ENCODE measurements at regions not wholly inside any gene's neighbourhood (a gene's known extent, or its start where the extent isn't known, plus 50 kb on each side); places are given as distances from the start of the nearest gene placed in this dataset.

DNA sequence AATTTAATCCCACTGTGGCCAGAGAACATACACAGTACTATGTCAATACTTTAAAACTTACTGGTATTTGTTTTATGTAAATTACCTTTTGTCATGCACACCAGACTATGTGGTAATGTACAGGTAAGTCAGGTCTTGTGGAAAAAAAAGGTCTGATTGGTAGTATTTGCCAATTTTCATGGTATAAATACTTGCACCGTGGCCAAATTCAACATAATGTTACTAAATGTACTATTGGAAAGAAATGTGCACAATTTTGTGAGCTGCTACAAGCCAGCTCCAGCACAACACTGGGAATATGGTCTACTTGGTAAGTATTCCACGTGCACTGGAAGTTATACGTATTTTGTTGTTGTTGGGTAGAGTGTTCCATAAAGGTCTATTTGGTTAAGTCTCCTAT is 392.5 kb downstream of the RPS24 start:
- H3K9me3 ChIP-seq (ENCODE audit: severe bottlenecking) = no peaks in the 10 kb centered on the region
- H3K27me3 ChIP-seq (ENCODE audit: insufficient read depth, poor library complexity, severe bottlenecking) = peaks cover 14% of the 10 kb centered on the region
- ATAC-seq (ENCODE audit: low read depth) = no peak
- H3K36me3 ChIP-seq (ENCODE audit: low read depth) = no peaks in the 10 kb centered on the region
- H3K27ac ChIP-seq (ENCODE audit: poor library complexity, severe bottlenecking) = no peak overlapping the region
- H3K4me1 ChIP-seq (ENCODE audit: insufficient read depth, poor library complexity, severe bottlenecking) = no peaks in the 10 kb centered on the region
- TF ChIP-seq, protein P1, sequence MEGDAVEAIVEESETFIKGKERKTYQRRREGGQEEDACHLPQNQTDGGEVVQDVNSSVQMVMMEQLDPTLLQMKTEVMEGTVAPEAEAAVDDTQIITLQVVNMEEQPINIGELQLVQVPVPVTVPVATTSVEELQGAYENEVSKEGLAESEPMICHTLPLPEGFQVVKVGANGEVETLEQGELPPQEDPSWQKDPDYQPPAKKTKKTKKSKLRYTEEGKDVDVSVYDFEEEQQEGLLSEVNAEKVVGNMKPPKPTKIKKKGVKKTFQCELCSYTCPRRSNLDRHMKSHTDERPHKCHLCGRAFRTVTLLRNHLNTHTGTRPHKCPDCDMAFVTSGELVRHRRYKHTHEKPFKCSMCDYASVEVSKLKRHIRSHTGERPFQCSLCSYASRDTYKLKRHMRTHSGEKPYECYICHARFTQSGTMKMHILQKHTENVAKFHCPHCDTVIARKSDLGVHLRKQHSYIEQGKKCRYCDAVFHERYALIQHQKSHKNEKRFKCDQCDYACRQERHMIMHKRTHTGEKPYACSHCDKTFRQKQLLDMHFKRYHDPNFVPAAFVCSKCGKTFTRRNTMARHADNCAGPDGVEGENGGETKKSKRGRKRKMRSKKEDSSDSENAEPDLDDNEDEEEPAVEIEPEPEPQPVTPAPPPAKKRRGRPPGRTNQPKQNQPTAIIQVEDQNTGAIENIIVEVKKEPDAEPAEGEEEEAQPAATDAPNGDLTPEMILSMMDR (IDR thresholded peaks at IDR 0.05; ENCODE audit: poor library complexity, severe bottlenecking) = no peak
- no peak overlapping the region for H3K4me3 ChIP-seq (ENCODE audit: severe bottlenecking)
- no peak for DNase-seq (ENCODE audit: low spot score)

DNA sequence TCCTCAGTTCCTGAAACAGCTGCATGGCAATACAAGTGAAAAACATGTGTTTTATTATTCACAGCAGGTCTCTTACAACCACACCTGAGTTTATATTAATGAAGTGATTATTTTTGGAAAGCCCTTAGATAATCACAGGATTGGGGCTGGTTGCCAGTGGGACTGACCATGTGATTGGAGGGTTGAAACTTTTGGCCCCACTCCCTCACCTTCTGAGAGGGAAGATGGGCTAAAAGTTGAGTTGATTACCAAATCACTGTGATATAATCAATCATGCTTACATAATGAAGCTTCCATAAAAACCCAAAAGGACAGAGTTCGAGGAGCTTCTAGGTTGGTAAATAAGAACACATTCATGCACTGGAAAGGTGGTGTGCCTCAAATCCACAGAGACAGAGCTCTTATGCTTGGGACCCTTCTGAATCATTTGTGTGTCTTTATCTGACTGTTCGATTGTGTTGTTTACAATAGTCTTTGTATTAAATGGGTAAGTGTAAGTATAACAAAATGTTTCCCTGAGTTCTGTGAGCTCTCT is 393.9 kb downstream of the RPS24 start:
- Histone ChIP-seq H3K36me3 (ENCODE audit: low read depth) (no peaks in the 10 kb centered on the region), H3K27me3 (ENCODE audit: insufficient read depth, poor library complexity, severe bottlenecking) (peaks cover 17% of the 10 kb centered on the region), H3K9me3 (ENCODE audit: severe bottlenecking) (no peaks in the 10 kb centered on the region), H3K4me1 (ENCODE audit: insufficient read depth, poor library complexity, severe bottlenecking) (no peaks in the 10 kb centered on the region), H3K27ac (ENCODE audit: poor library complexity, severe bottlenecking) (no peak overlapping the region), H3K4me3 (ENCODE audit: severe bottlenecking) (no peak overlapping the region)
- TF ChIP-seq, protein P1 (IDR thresholded peaks at IDR 0.05; ENCODE audit: poor library complexity, severe bottlenecking) = no peak
- no peak for DNase-seq (ENCODE audit: low spot score)
- no peak for ATAC-seq (ENCODE audit: low read depth)

DNA sequence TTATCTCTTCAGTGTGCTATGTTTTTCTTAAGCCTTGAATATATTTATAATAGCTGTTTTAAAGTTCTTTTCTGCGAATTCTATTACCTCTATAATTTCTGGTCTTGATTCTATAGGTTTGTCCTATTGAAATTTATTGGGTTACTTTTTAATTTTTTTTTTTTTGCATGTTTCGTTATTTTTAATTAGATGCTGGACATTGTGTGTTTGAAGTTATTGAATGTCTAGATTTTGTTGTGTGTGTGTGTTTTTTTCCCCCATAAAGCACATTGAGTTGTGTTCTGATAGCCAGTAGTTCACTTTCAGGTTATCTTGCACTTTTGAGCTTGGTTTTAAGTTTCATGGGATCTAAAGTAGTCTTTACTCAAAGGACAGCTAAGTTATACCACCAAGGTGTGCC is 394.9 kb downstream of the RPS24 start:
- H3K4me3 ChIP-seq (ENCODE audit: severe bottlenecking) = no peak overlapping the region
- H3K9me3 ChIP-seq (ENCODE audit: severe bottlenecking) = no peaks in the 10 kb centered on the region
- no peak for ATAC-seq (ENCODE audit: low read depth)
- no peaks in the 10 kb centered on the region for H3K36me3 ChIP-seq (ENCODE audit: low read depth)
- peaks cover 17% of the 10 kb centered on the region for H3K27me3 ChIP-seq (ENCODE audit: insufficient read depth, poor library complexity, severe bottlenecking)
- H3K27ac ChIP-seq (ENCODE audit: poor library complexity, severe bottlenecking) = no peak overlapping the region
- no peaks in the 10 kb centered on the region for H3K4me1 ChIP-seq (ENCODE audit: insufficient read depth, poor library complexity, severe bottlenecking)
- DNase-seq (ENCODE audit: low spot score) = no peak
- TF ChIP-seq, protein P1 (IDR thresholded peaks at IDR 0.05; ENCODE audit: poor library complexity, severe bottlenecking) = no peak

DNA sequence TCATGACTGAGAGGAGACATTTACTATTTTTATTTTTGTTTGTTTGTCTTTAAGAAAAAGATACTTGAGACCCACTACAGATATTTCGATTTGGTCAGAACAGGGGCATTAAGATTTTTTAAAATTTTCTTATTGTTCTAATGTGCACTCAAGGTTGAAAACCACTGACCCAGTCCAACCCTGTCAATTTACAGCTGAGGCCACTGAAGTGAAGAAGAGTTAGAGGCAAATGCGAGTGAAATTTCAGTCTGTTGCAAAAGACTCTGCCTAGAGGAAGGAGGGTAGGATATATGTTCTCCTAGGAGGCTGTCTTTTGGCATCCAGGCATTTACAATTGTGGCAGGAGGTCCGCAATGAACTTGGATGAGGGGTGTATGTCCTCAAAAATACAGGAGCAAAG is 396.3 kb downstream of the RPS24 start:
- no peak overlapping the region for H3K27ac ChIP-seq (ENCODE audit: poor library complexity, severe bottlenecking)
- TF ChIP-seq, protein P1 (IDR thresholded peaks at IDR 0.05; ENCODE audit: poor library complexity, severe bottlenecking) = no peak
- peaks cover 17% of the 10 kb centered on the region for H3K27me3 ChIP-seq (ENCODE audit: insufficient read depth, poor library complexity, severe bottlenecking)
- no peak overlapping the region for H3K4me3 ChIP-seq (ENCODE audit: severe bottlenecking)
- ATAC-seq (ENCODE audit: low read depth) = no peak
- DNase-seq (ENCODE audit: low spot score) = no peak
- H3K36me3 ChIP-seq (ENCODE audit: low read depth) = no peaks in the 10 kb centered on the region
- no peaks in the 10 kb centered on the region for H3K4me1 ChIP-seq (ENCODE audit: insufficient read depth, poor library complexity, severe bottlenecking)
- H3K9me3 ChIP-seq (ENCODE audit: severe bottlenecking) = no peaks in the 10 kb centered on the region

DNA sequence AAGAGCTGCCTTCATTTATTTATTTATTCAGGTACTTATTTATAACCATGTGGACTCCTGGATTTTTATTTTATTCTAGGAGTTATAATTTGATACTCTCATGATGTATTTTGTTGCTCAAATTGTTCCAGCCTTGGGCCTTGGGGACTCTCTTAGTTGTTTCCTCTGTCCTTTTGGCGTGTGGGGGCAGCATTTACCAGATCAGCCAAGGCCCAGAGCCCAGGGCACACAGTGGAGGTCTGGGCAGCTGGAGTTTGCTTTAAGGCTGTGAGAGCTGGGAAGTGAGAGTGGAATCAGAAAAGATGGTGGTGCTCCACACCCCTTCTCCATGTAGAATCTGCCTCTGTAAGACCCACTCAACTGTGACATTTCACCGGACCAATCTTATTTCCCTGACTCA is 398.9 kb downstream of the RPS24 start:
- no peaks in the 10 kb centered on the region for H3K4me1 ChIP-seq (ENCODE audit: insufficient read depth, poor library complexity, severe bottlenecking)
- no peak for DNase-seq (ENCODE audit: low spot score)
- ATAC-seq (ENCODE audit: low read depth) = no peak
- no peaks in the 10 kb centered on the region for H3K9me3 ChIP-seq (ENCODE audit: severe bottlenecking)
- TF ChIP-seq, protein P1 (IDR thresholded peaks at IDR 0.05; ENCODE audit: poor library complexity, severe bottlenecking) = no peak
- peaks cover 17% of the 10 kb centered on the region for H3K27me3 ChIP-seq (ENCODE audit: insufficient read depth, poor library complexity, severe bottlenecking)
- H3K27ac ChIP-seq (ENCODE audit: poor library complexity, severe bottlenecking) = no peak overlapping the region
- H3K4me3 ChIP-seq (ENCODE audit: severe bottlenecking) = no peak overlapping the region
- H3K36me3 ChIP-seq (ENCODE audit: low read depth) = no peaks in the 10 kb centered on the region
